B cell (primary cell): ENCODE measurements at regions not wholly inside any gene's neighbourhood (a gene's known extent, or its start where the extent isn't known, plus 50 kb on each side); places are given as distances from the start of the nearest gene placed in this dataset.
"Not testable (repeated sequence)": the region's sequence is repeated elsewhere in the genome, so short reads cannot be mapped to it uniquely, and the experiment has no call there.

Source experiments
- ATAC-seq: fragments of 200-7000 bp; cut with Tn5 transposase; one replicate; pipeline ENCODE4 v1.10.0; 2021; ENCODE audit warnings: low read depth, mild to moderate bottlenecking, moderate number of reproducible peaks, moderate library complexity
- CTCF ChIA-PET: fragments of 350-600 bp; sonication (Branson Sonifier 250); formaldehyde crosslinking; loops from one replicate; lab custom pipeline; 2021; ENCODE audit warnings: antibody characterized with exemption, inconsistent platforms; lab: Charles Lee
- POLR2A ChIA-PET: fragments of 350-600 bp; sonication (Branson Sonifier 250); formaldehyde crosslinking; loops from one replicate; lab custom pipeline; 2021; ENCODE audit warnings: antibody characterized with exemption; lab: Charles Lee
- DNase-seq: peaks from one replicate; pipeline ENCODE4 v3.0.0; 2013
- H2AFZ ChIP-seq: 2 replicates; pipeline ENCODE4 v1.6.1; 2012; ENCODE audit warnings: mild to moderate bottlenecking, low read depth, low read length; ENCODE audit not compliant: insufficient read depth, poor library complexity, severe bottlenecking
- H3K27ac ChIP-seq, 2 donors: 1 replicate in 1 of 2; 2 replicates in 1 of 2; pipeline ENCODE4 v1.5.1; 2012 to 2013; ENCODE audit warnings: low read length in 2 of 2, mild to moderate bottlenecking in 2 of 2, moderate library complexity in 1 of 2
- H3K27me3 ChIP-seq, 4 experiments: fragments of 200-600 bp in 1 of 4; sonication (generic) in 1 of 4; replicated peaks in 1 of 4; 1 replicate in 2 of 4; 2 replicates in 2 of 4; pipeline versions ENCODE4 v1.6.1 to v1.7.0; 2013 to 2016; ENCODE audit warnings: low read length in 3 of 4, mild to moderate bottlenecking in 2 of 4, mixed read lengths in 1 of 4, moderate library complexity in 1 of 4; ENCODE audit not compliant: insufficient read depth in 4 of 4, control insufficient read depth in 3 of 4; ENCODE audit errors: control extremely low read depth in 1 of 4
- H3K36me3 ChIP-seq, 2 experiments: replicated peaks in 1 of 2; 1 replicate in 1 of 2; 2 replicates in 1 of 2; pipeline versions ENCODE4 v1.6.1 to v1.7.1; 2013; ENCODE audit warnings: low read length in 1 of 2; ENCODE audit not compliant: insufficient read depth in 2 of 2, control insufficient read depth in 1 of 2; ENCODE audit errors: control extremely low read depth in 1 of 2, extremely low read depth in 1 of 2
- H3K4me1 ChIP-seq, 2 donors: fragments of 200-600 bp in 1 of 2; sonication (generic) in 1 of 2; 1 replicate in 1 of 2; 2 replicates in 1 of 2; pipeline versions ENCODE4 v1.5.1 to v1.6.1; 2013 to 2017; ENCODE audit warnings: low read length in 2 of 2; ENCODE audit not compliant: control insufficient read depth in 2 of 2, insufficient read depth in 2 of 2
- H3K4me2 ChIP-seq: replicated peaks from 2 replicates; pipeline ENCODE3; 2012; ENCODE audit warnings: mild to moderate bottlenecking, low read depth, low read length; ENCODE audit not compliant: poor library complexity, severe bottlenecking
- H3K4me3 ChIP-seq, 5 experiments: fragments of 200-600 bp in 1 of 5; sonication (generic) in 1 of 5; 1 replicate in 3 of 5; 2 replicates in 2 of 5; pipeline versions ENCODE4 v1.5.1 to v1.7.0; 2011 to 2016; ENCODE audit warnings: low read length in 4 of 5, mild to moderate bottlenecking in 4 of 5, low read depth in 2 of 5, control low read depth in 1 of 5, moderate library complexity in 1 of 5; ENCODE audit not compliant: insufficient read depth in 1 of 5; ENCODE audit errors: control extremely low read depth in 1 of 5, extremely low read depth in 1 of 5
- H3K79me2 ChIP-seq: fragments of 200-600 bp; sonication (generic); one replicate; pipeline ENCODE4 v1.6.0; 2016; ENCODE audit warnings: low read length; ENCODE audit not compliant: control insufficient read depth, insufficient read depth
- H3K9ac ChIP-seq: fragments of 200-600 bp; sonication (generic); 2 replicates; pipeline ENCODE4 v1.6.1; 2017; ENCODE audit warnings: mild to moderate bottlenecking, low read length, moderate library complexity
- H3K9me3 ChIP-seq, 3 donors: one replicate each; pipeline versions ENCODE4 v1.6.1 to v1.7.1; 2013; ENCODE audit warnings: low read length in 2 of 3; ENCODE audit not compliant: control insufficient read depth in 2 of 3, insufficient read depth in 1 of 3; ENCODE audit errors: control extremely low read depth in 1 of 3
- H4K20me1 ChIP-seq: 2 replicates; pipeline ENCODE4 v1.6.0; 2012; ENCODE audit warnings: mild to moderate bottlenecking, low read length; ENCODE audit not compliant: insufficient read depth, control insufficient read depth, poor library complexity, severe bottlenecking
- H3K27ac Mint-ChIP-seq: one replicate; pipeline ENCODE4 v1.8.0; 2021; ENCODE audit warnings: mixed read lengths
- H3K27me3 Mint-ChIP-seq: one replicate; pipeline ENCODE4 v1.8.0; 2021; ENCODE audit warnings: mixed read lengths
- H3K4me1 Mint-ChIP-seq: one replicate; pipeline ENCODE4 v1.8.0; 2021; ENCODE audit warnings: mixed read lengths
- H3K4me3 Mint-ChIP-seq: one replicate; pipeline ENCODE4 v1.8.0; 2021; ENCODE audit warnings: mixed read lengths
- H3K9me3 Mint-ChIP-seq: one replicate; pipeline ENCODE4 v1.8.0; 2022; ENCODE audit warnings: mixed read lengths; ENCODE audit not compliant: insufficient read depth
- EZH2 ChIP-seq: IDR thresholded peaks from 2 replicates; pipeline ENCODE4 v1.6.1; 2012; ENCODE audit warnings: borderline replicate concordance, low read depth, mild to moderate bottlenecking, moderate library complexity, low read length; ENCODE audit not compliant: insufficient read depth, poor library complexity, severe bottlenecking
- WGBS: methylation state at CpG from one replicate; pipeline ENCODE4 v1.1.5; 2013; ENCODE audit warnings: missing lambda C conversion rate; ENCODE audit not compliant: insufficient coverage; 5-methylcytosine and 5-hydroxymethylcytosine counted together
- intact Hi-C: fragments of 100-400 bp; cut with micrococcal nuclease; formaldehyde crosslinking; loops from one replicate; pipeline ENCODE4 v1.10.0; 2022
- TF ChIP-seq, protein P1 (sequence below): fragments of 200-600 bp; IDR thresholded peaks from one replicate; pipeline ENCODE4 v1.8.0; 2022; ENCODE audit warnings: antibody characterized with exemption, mild to moderate bottlenecking

DNA sequence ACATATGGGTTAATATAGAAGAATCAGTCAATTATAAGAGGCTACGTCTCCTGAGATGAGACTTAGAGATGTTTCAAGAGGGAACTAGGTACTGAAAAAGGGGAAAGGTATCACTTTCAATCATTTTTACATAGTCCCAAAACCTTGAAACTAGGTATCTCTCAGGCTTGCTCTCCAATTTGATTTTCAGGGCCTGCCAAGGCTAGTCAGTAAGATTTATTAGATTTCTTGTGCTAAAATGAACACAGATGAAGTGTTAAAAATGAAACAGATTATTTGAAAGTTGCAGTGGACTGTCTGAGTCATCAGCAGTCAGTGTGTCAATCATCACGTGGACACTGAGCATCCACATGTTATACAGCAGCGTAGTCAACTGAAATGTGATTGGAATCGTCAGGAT is 591.1 kb downstream of the DTWD2 start:
- Histone ChIP-seq H2AFZ (no peak overlapping the region), H3K9me3 (no peaks in the 10 kb centered on the region), H3K4me2 (no peak overlapping the region), H3K4me1 (no peaks in the 10 kb centered on the region), H3K79me2 (no peaks in the 10 kb centered on the region), H3K27ac (no peak overlapping the region), H3K27me3 (no peaks in the 10 kb centered on the region), H4K20me1 (no peaks in the 10 kb centered on the region), H3K9ac (no peak overlapping the region), H3K4me3 (no peak overlapping the region), H3K36me3 (no peaks in the 10 kb centered on the region)
- ChIA-PET CTCF (no interaction called here), POLR2A (no interaction called here)
- TF ChIP-seq, protein P1, sequence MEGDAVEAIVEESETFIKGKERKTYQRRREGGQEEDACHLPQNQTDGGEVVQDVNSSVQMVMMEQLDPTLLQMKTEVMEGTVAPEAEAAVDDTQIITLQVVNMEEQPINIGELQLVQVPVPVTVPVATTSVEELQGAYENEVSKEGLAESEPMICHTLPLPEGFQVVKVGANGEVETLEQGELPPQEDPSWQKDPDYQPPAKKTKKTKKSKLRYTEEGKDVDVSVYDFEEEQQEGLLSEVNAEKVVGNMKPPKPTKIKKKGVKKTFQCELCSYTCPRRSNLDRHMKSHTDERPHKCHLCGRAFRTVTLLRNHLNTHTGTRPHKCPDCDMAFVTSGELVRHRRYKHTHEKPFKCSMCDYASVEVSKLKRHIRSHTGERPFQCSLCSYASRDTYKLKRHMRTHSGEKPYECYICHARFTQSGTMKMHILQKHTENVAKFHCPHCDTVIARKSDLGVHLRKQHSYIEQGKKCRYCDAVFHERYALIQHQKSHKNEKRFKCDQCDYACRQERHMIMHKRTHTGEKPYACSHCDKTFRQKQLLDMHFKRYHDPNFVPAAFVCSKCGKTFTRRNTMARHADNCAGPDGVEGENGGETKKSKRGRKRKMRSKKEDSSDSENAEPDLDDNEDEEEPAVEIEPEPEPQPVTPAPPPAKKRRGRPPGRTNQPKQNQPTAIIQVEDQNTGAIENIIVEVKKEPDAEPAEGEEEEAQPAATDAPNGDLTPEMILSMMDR = no peak
- no peak for TF ChIP-seq EZH2
- Mint-ChIP-seq H3K4me3 (no peak overlapping the region), H3K4me1 (no peaks in the 10 kb centered on the region), H3K27me3 (no peaks in the 10 kb centered on the region), H3K27ac (no peak overlapping the region), H3K9me3 (no peaks in the 10 kb centered on the region)
- DNase-seq = no peak
- 43% methylated on average over 1 of the region's 4 CpGs for WGBS
- intact Hi-C loops = no loop called here
- ATAC-seq = no peak

DNA sequence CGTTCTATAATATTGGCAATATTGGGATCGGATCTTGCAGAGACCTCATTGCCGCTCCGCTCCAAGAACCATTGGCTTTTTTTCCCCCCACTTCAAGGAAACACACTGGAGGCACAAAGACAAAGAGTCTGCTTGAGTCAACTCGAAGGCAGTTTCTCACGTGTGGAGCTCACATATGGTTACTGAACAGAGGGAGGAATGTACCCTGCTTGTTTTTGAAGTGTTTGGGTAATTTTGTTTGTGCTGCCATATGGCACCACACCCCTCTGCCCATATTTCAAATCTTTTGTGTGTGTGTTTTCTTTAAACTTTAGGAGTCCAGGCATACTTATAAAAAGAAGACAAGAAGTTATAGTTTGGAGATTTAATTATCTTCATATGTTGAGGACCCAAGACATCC is 595.9 kb downstream of the DTWD2 start:
- no peak overlapping the region for H3K4me3 Mint-ChIP-seq
- ChIA-PET POLR2A (no interaction called here), CTCF (no interaction called here)
- ATAC-seq (no peak), DNase-seq (no peak)
- H3K27me3 Mint-ChIP-seq = no peaks in the 10 kb centered on the region
- no peak overlapping the region for H3K4me3 ChIP-seq
- no CpG with 5 or more reads among the region's 6 CpGs for WGBS
- H3K27me3 ChIP-seq = no peaks in the 10 kb centered on the region
- no peak overlapping the region for H3K27ac ChIP-seq
- no peak overlapping the region for H3K4me2 ChIP-seq
- H3K36me3 ChIP-seq = no peaks in the 10 kb centered on the region
- no peaks in the 10 kb centered on the region for H3K9me3 Mint-ChIP-seq
- H3K4me1 Mint-ChIP-seq = no peaks in the 10 kb centered on the region
- intact Hi-C loops = no loop called here
- H3K27ac Mint-ChIP-seq = no peak overlapping the region
- peaks cover 0 to 3% (median 0%) of the 10 kb centered on the region in 3 donors for H3K9me3 ChIP-seq
- no peak overlapping the region for H2AFZ ChIP-seq
- TF ChIP-seq, protein P1 = no peak
- no peak for TF ChIP-seq EZH2
- no peaks in the 10 kb centered on the region for H4K20me1 ChIP-seq
- no peaks in the 10 kb centered on the region for H3K79me2 ChIP-seq
- H3K9ac ChIP-seq = no peak overlapping the region
- no peaks in the 10 kb centered on the region for H3K4me1 ChIP-seq

DNA sequence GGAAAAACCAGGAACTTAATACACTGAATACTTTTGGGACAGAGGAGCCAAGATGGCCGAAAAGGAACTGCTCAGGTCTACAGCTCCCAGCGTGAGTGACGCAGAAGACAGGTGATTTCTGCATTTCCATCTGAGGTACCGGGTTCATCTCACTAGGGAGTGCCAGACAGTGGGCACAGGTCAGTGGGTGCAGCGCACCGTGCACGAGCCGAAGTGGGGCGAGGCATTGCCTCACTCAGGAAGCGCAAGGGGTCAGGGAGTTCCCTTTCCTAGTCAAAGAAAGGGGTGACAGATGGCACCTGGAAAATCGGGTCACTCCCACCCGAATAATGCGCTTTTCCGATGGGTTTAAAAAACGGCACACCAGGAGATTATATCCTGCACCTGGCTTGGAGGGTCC is 605.4 kb downstream of the DTWD2 start:
- H3K9ac ChIP-seq, H3K4me3 Mint-ChIP-seq, POLR2A ChIA-PET, H3K4me1 ChIP-seq, H3K4me2 ChIP-seq, CTCF ChIA-PET, H2AFZ ChIP-seq, H3K27me3 ChIP-seq, H3K27me3 Mint-ChIP-seq, DNase-seq, H3K79me2 ChIP-seq, H3K9me3 ChIP-seq, ATAC-seq, H3K27ac ChIP-seq, intact Hi-C loops, H3K9me3 Mint-ChIP-seq, H3K27ac Mint-ChIP-seq, H3K36me3 ChIP-seq, H3K4me1 Mint-ChIP-seq, H4K20me1 ChIP-seq, H3K4me3 ChIP-seq: not testable (repeated sequence)
- 95% methylated on average over 13 of the region's 15 CpGs for WGBS
